Body of pancreas (tissue), 4 donors: ENCODE measurements at regions not wholly inside any gene's neighbourhood (a gene's known extent, or its start where the extent isn't known, plus 50 kb on each side); places are given as distances from the start of the nearest gene placed in this dataset.

ENCODE experiments used
- ATAC-seq: fragments of 150-250 bp; one replicate; pipeline ENCODE4 v1.9.1; 2016
- DNase-seq, 4 donors: peaks; one replicate each; pipeline ENCODE4 v3.0.0-alpha.2; 2019
- H3K27ac ChIP-seq, 4 donors: fragments of 200-600 bp; sonication (generic); 1 replicate in 3 of 4; 2 replicates in 1 of 4; pipeline versions ENCODE4 v1.5.1 to v1.6.1; 2016 to 2019; ENCODE audit warnings: mild to moderate bottlenecking in 1 of 4, mixed read lengths in 1 of 4, moderate library complexity in 1 of 4
- H3K27me3 ChIP-seq, 2 donors: fragments of 200-600 bp; sonication (generic); one replicate each; pipeline ENCODE4 v1.6.0; 2016; ENCODE audit warnings: mild to moderate bottlenecking in 1 of 2
- H3K36me3 ChIP-seq, 2 donors: fragments of 200-600 bp; sonication (generic); replicated peaks in 1 of 2; 2 replicates each; pipeline ENCODE4 v1.5.1; 2016; ENCODE audit warnings: low read depth in 2 of 2; ENCODE audit not compliant: insufficient read depth in 1 of 2
- H3K4me1 ChIP-seq: fragments of 200-600 bp; sonication (generic); one replicate; pipeline ENCODE4 v1.6.0; 2016
- H3K4me3 ChIP-seq, 2 donors: fragments of 200-600 bp; sonication (generic); 1 replicate in 1 of 2; 2 replicates in 1 of 2; pipeline ENCODE4 v1.5.1; 2016 to 2019
- H3K9me3 ChIP-seq, 3 donors: fragments of 200-600 bp; sonication (generic); 1 replicate in 2 of 3; 2 replicates in 1 of 3; pipeline ENCODE4 v1.5.1; 2016
- POLR2A ChIP-seq, 3 donors: fragments of 450-650 bp; IDR thresholded peaks; one replicate each; pipeline ENCODE4 v1.6.1; 2016; ENCODE audit warnings: antibody characterized with exemption in 3 of 3, mild to moderate bottlenecking in 2 of 3
- WGBS, 2 donors: methylation state at CpG; one replicate each; pipeline ENCODE4 v1.1.5; 2017; 5-methylcytosine and 5-hydroxymethylcytosine counted together
- intact Hi-C: fragments of 100-400 bp; cut with DNase I; formaldehyde crosslinking; loops from one replicate; pipeline ENCODE4 v1.15.1; 2023
- TF ChIP-seq, protein P1 (sequence below), 7 experiments: fragments of 450-650 bp in 4 of 7; fragments of 200-600 bp in 3 of 7; sonication (generic) in 3 of 7; IDR thresholded peaks; one replicate each; pipeline ENCODE4 v1.5.1; 2016 to 2019; ENCODE audit warnings: antibody characterized with exemption in 7 of 7

DNA sequence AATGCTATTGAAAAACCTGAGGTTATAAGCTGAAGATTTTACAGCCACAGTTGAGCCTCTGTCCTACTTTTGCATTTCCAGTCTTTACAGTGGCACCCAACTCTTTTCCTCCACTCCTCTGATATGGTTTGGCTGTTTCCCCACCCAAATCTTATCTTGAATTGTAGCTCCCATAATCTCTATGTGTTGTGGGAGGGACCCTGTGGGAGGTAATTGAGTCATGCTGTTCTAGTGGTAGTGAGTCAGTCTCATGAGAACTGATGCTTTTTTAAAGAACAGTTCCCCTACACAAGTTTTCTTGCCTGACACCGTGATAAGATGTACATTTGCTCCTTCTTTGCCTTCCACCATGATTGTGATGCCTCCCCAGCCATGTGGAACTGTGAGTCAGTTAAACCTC lies 646.1 kb upstream of the SEMA6A start:
- Histone ChIP-seq H3K27ac (no peak overlapping the region), H3K36me3 (no peaks in the 10 kb centered on the region), H3K4me3 (no peak overlapping the region), H3K27me3 (no peaks in the 10 kb centered on the region), H3K4me1 (no peaks in the 10 kb centered on the region), H3K9me3 (no peaks in the 10 kb centered on the region)
- WGBS, 2 donors, result 0% methylated on average over 1 of the region's 1 CpG
- intact Hi-C loops, result no loop called here
- TF ChIP-seq, protein P1, sequence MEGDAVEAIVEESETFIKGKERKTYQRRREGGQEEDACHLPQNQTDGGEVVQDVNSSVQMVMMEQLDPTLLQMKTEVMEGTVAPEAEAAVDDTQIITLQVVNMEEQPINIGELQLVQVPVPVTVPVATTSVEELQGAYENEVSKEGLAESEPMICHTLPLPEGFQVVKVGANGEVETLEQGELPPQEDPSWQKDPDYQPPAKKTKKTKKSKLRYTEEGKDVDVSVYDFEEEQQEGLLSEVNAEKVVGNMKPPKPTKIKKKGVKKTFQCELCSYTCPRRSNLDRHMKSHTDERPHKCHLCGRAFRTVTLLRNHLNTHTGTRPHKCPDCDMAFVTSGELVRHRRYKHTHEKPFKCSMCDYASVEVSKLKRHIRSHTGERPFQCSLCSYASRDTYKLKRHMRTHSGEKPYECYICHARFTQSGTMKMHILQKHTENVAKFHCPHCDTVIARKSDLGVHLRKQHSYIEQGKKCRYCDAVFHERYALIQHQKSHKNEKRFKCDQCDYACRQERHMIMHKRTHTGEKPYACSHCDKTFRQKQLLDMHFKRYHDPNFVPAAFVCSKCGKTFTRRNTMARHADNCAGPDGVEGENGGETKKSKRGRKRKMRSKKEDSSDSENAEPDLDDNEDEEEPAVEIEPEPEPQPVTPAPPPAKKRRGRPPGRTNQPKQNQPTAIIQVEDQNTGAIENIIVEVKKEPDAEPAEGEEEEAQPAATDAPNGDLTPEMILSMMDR (IDR thresholded peaks at IDR 0.05), result no peak
- no peak for TF ChIP-seq POLR2A (IDR thresholded peaks at IDR 0.05)
- ATAC-seq, result no peak
- no peak for DNase-seq

DNA sequence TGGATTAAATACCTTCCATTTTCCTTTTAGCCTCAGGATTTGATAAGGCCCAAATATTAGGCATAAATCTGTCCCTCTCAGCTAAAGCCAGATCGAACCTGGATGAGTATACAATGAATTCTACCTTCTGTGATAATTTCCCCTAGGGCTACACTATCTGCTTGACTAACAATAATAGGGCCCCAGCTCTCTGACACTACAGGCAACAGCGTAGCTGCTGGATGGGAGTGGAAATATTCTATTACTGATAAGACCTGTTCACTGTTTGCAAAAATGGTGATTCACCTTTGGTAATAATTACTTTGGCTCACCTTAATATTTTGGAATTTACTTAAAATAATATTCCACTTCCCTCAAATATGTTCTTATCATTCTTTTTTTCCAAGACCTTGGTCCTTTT lies 644.2 kb upstream of the SEMA6A start:
- Histone ChIP-seq H3K9me3 (no peaks in the 10 kb centered on the region), H3K4me3 (no peak overlapping the region), H3K4me1 (no peaks in the 10 kb centered on the region), H3K27ac (no peak overlapping the region), H3K27me3 (no peaks in the 10 kb centered on the region), H3K36me3 (no peaks in the 10 kb centered on the region)
- ATAC-seq, result no peak
- intact Hi-C loops, result no loop called here
- TF ChIP-seq, protein P1 (IDR thresholded peaks at IDR 0.05), result no peak
- no peak for TF ChIP-seq POLR2A (IDR thresholded peaks at IDR 0.05)
- DNase-seq, result no peak
- WGBS, 2 donors, result 41 to 42% methylated on average over 2 of the region's 2 CpGs

DNA sequence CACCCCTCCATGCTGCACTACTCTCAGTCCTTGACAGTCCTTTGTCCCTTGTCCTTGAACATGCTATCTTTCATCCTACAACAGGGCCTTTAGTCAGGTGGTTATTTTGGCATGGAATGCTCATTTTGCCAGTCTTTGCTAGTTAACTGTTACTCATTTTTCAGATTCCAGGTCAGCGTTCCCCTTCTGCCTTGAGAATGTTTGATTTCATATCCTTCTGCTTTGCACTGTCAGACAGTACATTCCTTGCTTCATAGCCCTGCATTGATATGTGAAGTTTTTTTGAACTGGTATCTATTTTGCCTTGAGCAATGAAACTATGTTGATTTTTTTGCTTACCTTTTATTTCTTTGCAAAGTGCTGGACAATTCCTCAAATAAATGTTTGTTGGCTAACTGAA lies 638.2 kb upstream of the SEMA6A start:
- 10 to 25% methylated on average over 1 of the region's 1 CpG for WGBS, 2 donors
- Histone ChIP-seq H3K36me3 (no peaks in the 10 kb centered on the region), H3K9me3 (no peaks in the 10 kb centered on the region), H3K27ac (no peak overlapping the region), H3K4me3 (no peak overlapping the region), H3K4me1 (no peaks in the 10 kb centered on the region), H3K27me3 (no peaks in the 10 kb centered on the region)
- TF ChIP-seq POLR2A (IDR thresholded peaks at IDR 0.05), result no peak
- TF ChIP-seq, protein P1 (IDR thresholded peaks at IDR 0.05), result no peak
- intact Hi-C loops, result no loop called here
- DNase-seq, result no peak
- ATAC-seq, result no peak

DNA sequence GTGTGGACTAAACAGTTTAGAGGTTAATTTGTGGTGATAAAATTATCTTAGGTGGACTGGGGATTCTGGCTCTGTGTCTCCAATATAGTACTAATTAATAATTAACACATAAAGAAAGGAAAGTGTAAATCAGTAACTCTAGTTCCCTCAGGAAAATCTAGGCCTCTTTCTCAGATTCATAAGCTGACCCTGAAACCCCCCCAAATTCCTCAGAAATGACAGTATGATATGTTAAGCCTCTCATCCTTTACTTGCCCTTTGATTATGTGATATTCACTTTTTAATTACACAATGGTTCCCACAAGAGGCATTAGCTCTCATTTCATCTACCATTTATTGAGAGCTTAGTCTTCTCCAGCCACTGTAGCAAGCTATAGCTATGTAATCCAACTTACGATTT lies 636.2 kb upstream of the SEMA6A start:
- Histone ChIP-seq H3K36me3 (no peaks in the 10 kb centered on the region), H3K27me3 (no peaks in the 10 kb centered on the region), H3K4me3 (no peak overlapping the region), H3K9me3 (no peaks in the 10 kb centered on the region), H3K4me1 (no peaks in the 10 kb centered on the region), H3K27ac (no peak overlapping the region)
- no peak for ATAC-seq
- intact Hi-C loops, result no loop called here
- no peak for DNase-seq
- TF ChIP-seq POLR2A (IDR thresholded peaks at IDR 0.05), result no peak
- TF ChIP-seq, protein P1 (IDR thresholded peaks at IDR 0.05), result no peak
- 70 to 83% methylated on average over 1 of the region's 1 CpG for WGBS, 2 donors

DNA sequence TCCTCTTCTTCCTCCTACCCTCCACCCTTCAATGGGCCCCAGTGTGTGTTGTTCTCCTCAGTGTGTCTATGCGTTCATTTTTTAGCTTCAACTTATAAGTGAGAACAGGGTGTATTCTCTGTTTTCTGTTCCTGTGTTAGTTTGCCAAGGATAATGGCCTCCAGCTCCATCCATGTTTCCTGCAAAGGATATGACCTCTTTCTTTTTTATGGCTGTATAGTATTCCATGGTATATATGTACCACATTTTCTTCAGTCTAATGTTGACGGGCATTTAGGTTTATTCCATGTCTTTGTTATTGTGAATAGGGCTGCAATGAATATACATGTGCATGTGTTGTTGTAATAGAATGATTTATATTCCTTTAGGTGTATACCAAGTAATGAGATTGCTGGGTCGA lies 634.9 kb upstream of the SEMA6A start:
- Histone ChIP-seq H3K27me3 (no peaks in the 10 kb centered on the region), H3K36me3 (no peaks in the 10 kb centered on the region), H3K9me3 (no peaks in the 10 kb centered on the region), H3K27ac (no peak overlapping the region), H3K4me3 (no peak overlapping the region), H3K4me1 (no peaks in the 10 kb centered on the region)
- DNase-seq (no peak), ATAC-seq (no peak)
- WGBS, 2 donors, result 72 to 85% methylated on average over 3 of the region's 3 CpGs
- TF ChIP-seq, protein P1 (IDR thresholded peaks at IDR 0.05), result no peak
- no peak for TF ChIP-seq POLR2A (IDR thresholded peaks at IDR 0.05)
- intact Hi-C loops, result no loop called here
